ENCODE measurements at regions not wholly inside any gene's neighbourhood (a gene's known extent, or its start where the extent isn't known, plus 50 kb on each side); places are given as distances from the start of the nearest gene placed in this dataset.

GRCh38 chr10:85008488-85009184, 680.2 kb downstream of the CCSER2 start:
- TF ChIP-seq CTCF (IDR thresholded peaks at IDR 0.05) (no peak), ZFX (IDR thresholded peaks at IDR 0.05; ENCODE audit: borderline replicate concordance) (no peak)

Measured in 22Rv1 (cell line).